Small intestine (tissue), 7 donors: ENCODE measurements at regions not wholly inside any gene's neighbourhood (a gene's known extent, or its start where the extent isn't known, plus 50 kb on each side); places are given as distances from the start of the nearest gene placed in this dataset.

ENCODE experiments used
- DNase-seq, 2 donors: peaks; one replicate each; pipeline versions ENCODE4 v3.0.0 to v3.0.0-alpha.2; 2013
- FAIRE-seq: peaks from 2 replicates; lab custom pipeline; 2012; peaks lifted over from hg19 to GRCh38; lab: Jason Lieb, UNC
- H3K27ac ChIP-seq, 3 donors: one replicate each; pipeline ENCODE4 v1.5.1; 2013; ENCODE audit warnings: low read length in 2 of 3, mild to moderate bottlenecking in 2 of 3, control low read depth in 1 of 3, inconsistent platforms in 1 of 3, low read depth in 1 of 3, moderate library complexity in 1 of 3
- H3K27me3 ChIP-seq, 3 donors: one replicate each; pipeline ENCODE4 v1.6.1; 2013; ENCODE audit warnings: low read length in 3 of 3, inconsistent platforms in 1 of 3; ENCODE audit not compliant: control insufficient read depth in 3 of 3, insufficient read depth in 3 of 3
- H3K36me3 ChIP-seq, 3 donors: one replicate each; pipeline ENCODE4 v1.6.1; 2013; ENCODE audit warnings: low read length in 3 of 3, inconsistent platforms in 1 of 3, low read depth in 1 of 3, mild to moderate bottlenecking in 1 of 3, moderate library complexity in 1 of 3; ENCODE audit not compliant: control insufficient read depth in 3 of 3, insufficient read depth in 2 of 3
- H3K4me1 ChIP-seq, 3 donors: one replicate each; pipeline ENCODE4 v1.6.1; 2013; ENCODE audit warnings: low read length in 2 of 3, inconsistent platforms in 1 of 3, low read depth in 1 of 3, mild to moderate bottlenecking in 1 of 3, moderate library complexity in 1 of 3; ENCODE audit not compliant: control insufficient read depth in 3 of 3, insufficient read depth in 2 of 3
- H3K4me3 ChIP-seq, 3 donors: one replicate each; pipeline ENCODE4 v1.5.1; 2013; ENCODE audit warnings: low read length in 3 of 3, control low read depth in 1 of 3, inconsistent platforms in 1 of 3, low read depth in 1 of 3, mild to moderate bottlenecking in 1 of 3, moderate library complexity in 1 of 3
- H3K9me3 ChIP-seq, 2 donors: one replicate each; pipeline ENCODE4 v1.6.1; 2013; ENCODE audit warnings: low read depth in 1 of 2, low read length in 1 of 2; ENCODE audit not compliant: control insufficient read depth in 2 of 2, insufficient read depth in 1 of 2
- WGBS, 3 donors: extraction: QIAGEN DNeasy Blood & Tissue Kit; methylation state at CpG; one replicate each; pipeline ENCODE4 v1.1.7; 2013; 5-methylcytosine and 5-hydroxymethylcytosine counted together
- donor health status: healthy with polysubstance abuse.
- donor health status: control.
- donor health status: control.
- donor health status: Bipolar disorder and iron deficiency.
- donor health status: healthy.

- no peaks in the 10 kb centered on the region for H3K27me3 ChIP-seq
- no peak for FAIRE-seq
- no peak overlapping the region for H3K27ac ChIP-seq
- no peak for DNase-seq
- H3K9me3 ChIP-seq: no peaks in the 10 kb centered on the region
- WGBS, 3 donors: 75 to 77% (median 76%) methylated on average over 9 of the region's 9 CpGs
- H3K4me1 ChIP-seq: no peaks in the 10 kb centered on the region
- H3K36me3 ChIP-seq: no peaks in the 10 kb centered on the region
- H3K4me3 ChIP-seq: no peak overlapping the region
These were observed 238.2 kb upstream of the HTR2A start for GRCh38 chr13:47134939-47135489.

GRCh38 chr13:47133011-47133445 lies 236.2 kb upstream of the HTR2A start:
- FAIRE-seq: no peak
- peaks cover 0 to 2% (median 0%) of the 10 kb centered on the region in 3 donors for H3K27me3 ChIP-seq
- H3K9me3 ChIP-seq: no peaks in the 10 kb centered on the region
- H3K36me3 ChIP-seq: no peaks in the 10 kb centered on the region
- no peak overlapping the region for H3K4me3 ChIP-seq
- no peak overlapping the region for H3K27ac ChIP-seq
- WGBS, 3 donors: 10 to 14% (median 13%) methylated on average over 1 of the region's 1 CpG
- no peaks in the 10 kb centered on the region for H3K4me1 ChIP-seq
- no peak for DNase-seq

GRCh38 chr13:47129461-47129860 lies 232.6 kb upstream of the HTR2A start:
- no peaks in the 10 kb centered on the region for H3K9me3 ChIP-seq
- 63 to 87% (median 81%) methylated on average over 2 of the region's 2 CpGs for WGBS, 3 donors
- H3K27ac ChIP-seq: no peak overlapping the region
- no peak overlapping the region for H3K4me3 ChIP-seq
- no peak for FAIRE-seq
- no peaks in the 10 kb centered on the region for H3K4me1 ChIP-seq
- no peaks in the 10 kb centered on the region for H3K36me3 ChIP-seq
- no peak for DNase-seq
- peaks cover 0 to 2% (median 0%) of the 10 kb centered on the region in 3 donors for H3K27me3 ChIP-seq

GRCh38 chr13:47126432-47126831 lies 229.6 kb upstream of the HTR2A start:
- no peak overlapping the region for H3K27ac ChIP-seq
- FAIRE-seq: no peak

GRCh38 chr13:47121092-47121763 lies 224.4 kb upstream of the HTR2A start:
- H3K27me3 ChIP-seq: no peaks in the 10 kb centered on the region
- no peak overlapping the region for H3K4me3 ChIP-seq
- H3K27ac ChIP-seq: no peak overlapping the region
- H3K4me1 ChIP-seq: no peaks in the 10 kb centered on the region
- WGBS, 3 donors: 41 to 66% (median 58%) methylated on average over 1 of the region's 1 CpG
- DNase-seq (no peak), FAIRE-seq (no peak)
- H3K36me3 ChIP-seq: no peaks in the 10 kb centered on the region
- H3K9me3 ChIP-seq: no peaks in the 10 kb centered on the region

More at GRCh38 chr13:47126432-47126831, 229.6 kb upstream of the HTR2A start:
- DNase-seq: no peak
- no peaks in the 10 kb centered on the region for H3K36me3 ChIP-seq
- H3K9me3 ChIP-seq: no peaks in the 10 kb centered on the region
- peaks cover 0 to 2% (median 0%) of the 10 kb centered on the region in 3 donors for H3K27me3 ChIP-seq
- H3K4me3 ChIP-seq: no peak overlapping the region
- no peaks in the 10 kb centered on the region for H3K4me1 ChIP-seq
- WGBS, 3 donors: 72 to 85% (median 79%) methylated on average over 2 of the region's 2 CpGs

GRCh38 chr13:47120282-47120681 lies 223.4 kb upstream of the HTR2A start:
- WGBS, 3 donors: 67 to 73% (median 71%) methylated on average over 5 of the region's 5 CpGs
- H3K27me3 ChIP-seq: no peaks in the 10 kb centered on the region
- FAIRE-seq (no peak), DNase-seq (no peak)
- no peak overlapping the region for H3K4me3 ChIP-seq
- H3K4me1 ChIP-seq: no peaks in the 10 kb centered on the region
- no peaks in the 10 kb centered on the region for H3K36me3 ChIP-seq
- H3K27ac ChIP-seq: no peak overlapping the region
- no peaks in the 10 kb centered on the region for H3K9me3 ChIP-seq

- 47 to 64% (median 49%) methylated on average over 2 of the region's 2 CpGs for WGBS, 3 donors
- no peaks in the 10 kb centered on the region for H3K4me1 ChIP-seq
- DNase-seq (no peak), FAIRE-seq (no peak)
- H3K4me3 ChIP-seq: no peak overlapping the region
- H3K27me3 ChIP-seq: no peaks in the 10 kb centered on the region
- H3K36me3 ChIP-seq: no peaks in the 10 kb centered on the region
- no peaks in the 10 kb centered on the region for H3K9me3 ChIP-seq
- H3K27ac ChIP-seq: no peak overlapping the region
These were observed 222.9 kb upstream of the HTR2A start for GRCh38 chr13:47119575-47120235.

- no peaks in the 10 kb centered on the region for H3K27me3 ChIP-seq
- no peak overlapping the region for H3K27ac ChIP-seq
- WGBS, 3 donors: 61 to 72% (median 71%) methylated on average over 3 of the region's 3 CpGs
- H3K36me3 ChIP-seq: no peaks in the 10 kb centered on the region
- FAIRE-seq (no peak), DNase-seq (no peak)
- no peaks in the 10 kb centered on the region for H3K4me1 ChIP-seq
- no peak overlapping the region for H3K4me3 ChIP-seq
- H3K9me3 ChIP-seq: no peaks in the 10 kb centered on the region
These were observed 220.4 kb upstream of the HTR2A start for GRCh38 chr13:47117268-47117667.
